HCT116 (cell line): ENCODE measurements at regions not wholly inside any gene's neighbourhood (a gene's known extent, or its start where the extent isn't known, plus 50 kb on each side); places are given as distances from the start of the nearest gene placed in this dataset.

ENCODE experiments used
- ATAC-seq: fragments of 200-7000 bp; cut with Tn5 transposase; 2 replicates; pipeline ENCODE4 v1.9.1; 2020; ENCODE audit warnings: mild to moderate bottlenecking, moderate library complexity
- BruUV-seq: library from RNA; stranded (reverse); fragments of 400-500 nt; replicated peaks from 2 replicates; lab custom pipeline; 2021; lab: Mats Ljungman, UMichigan
- CTCF ChIA-PET: fragments of 300-600 bp; sonication (Branson Sonifier 250); formaldehyde crosslinking; loops from one replicate; lab custom pipeline; 2021; ENCODE audit warnings: antibody characterized with exemption; lab: Charles Lee
- POLR2A ChIA-PET: fragments of 300-600, 350-600 bp; sonication (Branson Sonifier 250); formaldehyde crosslinking; loops from one replicate; lab custom pipeline; 2021; ENCODE audit warnings: antibody characterized with exemption; lab: Charles Lee
- RAD21 ChIA-PET, 2 experiments: fragments of 300-600 bp; sonication (Branson Sonifier 250); formaldehyde crosslinking; loops; one replicate each; lab custom pipeline; 2023; ENCODE audit warnings: low total read pairs in 2 of 2; ENCODE audit not compliant: uncharacterized antibody in 2 of 2, unreplicated experiment in 2 of 2, low non-redundant PET in 1 of 2; lab: Charles Lee
- DNase-seq: peaks from one replicate; pipeline ENCODE4 v3.0.0-alpha.2; 2010; ENCODE audit warnings: low read depth, low spot score
- H2AFZ ChIP-seq: fragments of 200-600 bp; shearing (Covaris generic), sonication (generic); 2 replicates; pipeline ENCODE4 v1.6.1; 2017; ENCODE audit warnings: low read depth, mixed run types, mixed read lengths, antibody characterized with exemption, low read length; ENCODE audit not compliant: poor library complexity, severe bottlenecking
- H3K27ac ChIP-seq: 2 replicates; pipeline ENCODE4 v1.5.1; 2012; ENCODE audit warnings: low read depth, low read length
- H3K27me3 ChIP-seq: fragments of 200-600 bp; sonication (generic); 2 replicates; pipeline ENCODE4 v1.6.1; 2016; ENCODE audit warnings: mixed run types, low read length, mixed read lengths; ENCODE audit not compliant: insufficient read depth
- H3K36me3 ChIP-seq, 2 experiments: fragments of 200-500 bp in 1 of 2; fragments of 200-600 bp in 1 of 2; sonication (Bioruptor generic) in 1 of 2; sonication (generic) in 1 of 2; 2 replicates each; pipeline versions ENCODE4 v1.5.1 to v1.6.1; 2014 to 2016; ENCODE audit warnings: low read length in 2 of 2, inconsistent platforms in 1 of 2, mixed read lengths in 1 of 2, mixed run types in 1 of 2; ENCODE audit not compliant: insufficient read depth in 2 of 2, control insufficient read depth in 1 of 2
- H3K4me1 ChIP-seq, 2 experiments: fragments of 200-600 bp in 1 of 2; sonication (generic) in 1 of 2; 2 replicates each; pipeline versions ENCODE4 v1.5.1 to v1.6.1; 2012 to 2017; ENCODE audit warnings: low read length in 2 of 2, inconsistent platforms in 1 of 2, mild to moderate bottlenecking in 1 of 2, mixed read lengths in 1 of 2, mixed run types in 1 of 2, moderate library complexity in 1 of 2; ENCODE audit not compliant: insufficient read depth in 2 of 2, control insufficient read depth in 1 of 2
- H3K4me2 ChIP-seq: fragments of 200-600 bp; sonication (generic); 2 replicates; pipeline ENCODE4 v1.6.1; 2017; ENCODE audit warnings: mixed run types, low read length, mixed read lengths
- H3K4me3 ChIP-seq, 2 experiments: fragments of 200-600 bp in 1 of 2; sonication (generic) in 1 of 2; replicated peaks in 1 of 2; 2 replicates each; pipeline ENCODE4 v1.5.1; 2011 to 2016; ENCODE audit warnings: low read length in 2 of 2, control low read depth in 1 of 2, low read depth in 1 of 2, mild to moderate bottlenecking in 1 of 2, mixed read lengths in 1 of 2, mixed run types in 1 of 2
- H3K79me2 ChIP-seq: fragments of 200-600 bp; sonication (generic); 2 replicates; pipeline ENCODE4 v1.6.1; 2017; ENCODE audit warnings: mild to moderate bottlenecking, mixed run types, low read length, moderate library complexity, mixed read lengths; ENCODE audit not compliant: insufficient read depth
- H3K9ac ChIP-seq: fragments of 200-600 bp; sonication (generic); 2 replicates; pipeline ENCODE4 v1.6.1; 2016; ENCODE audit warnings: low read length, mixed read lengths
- H3K9me2 ChIP-seq: fragments of 200-600 bp; sonication (generic), shearing (Covaris generic); 2 replicates; pipeline ENCODE4 v1.6.1; 2017; ENCODE audit warnings: mixed run types, mild to moderate bottlenecking, moderate library complexity; ENCODE audit not compliant: insufficient read depth
- H3K9me3 ChIP-seq, 2 experiments: fragments of 200-500 bp in 1 of 2; fragments of 200-600 bp in 1 of 2; sonication (Bioruptor generic) in 1 of 2; sonication (generic) in 1 of 2; 2 replicates each; pipeline ENCODE4 v1.6.1; 2014 to 2017; ENCODE audit warnings: low read length in 2 of 2, mixed read lengths in 2 of 2, inconsistent platforms in 1 of 2, low read depth in 1 of 2, mild to moderate bottlenecking in 1 of 2, mixed run types in 1 of 2, moderate library complexity in 1 of 2; ENCODE audit not compliant: control insufficient read depth in 1 of 2, insufficient read depth in 1 of 2
- H4K20me1 ChIP-seq: fragments of 200-600 bp; sonication (generic), shearing (Covaris generic); 2 replicates; pipeline ENCODE4 v1.6.1; 2017; ENCODE audit warnings: mixed run types, mild to moderate bottlenecking, moderate library complexity; ENCODE audit not compliant: insufficient read depth
- CBX3 ChIP-seq: IDR thresholded peaks from 2 replicates; pipeline ENCODE4 v1.6.1; 2012; ENCODE audit warnings: low read depth
- CEBPB ChIP-seq: IDR thresholded peaks from 2 replicates; pipeline ENCODE4 v1.6.1; 2012; ENCODE audit warnings: low read depth
- CTCF ChIP-seq, 3 experiments: fragments of 200-600 bp in 1 of 3; sonication (generic) in 1 of 3; IDR thresholded peaks in 2 of 3; conservative IDR thresholded peaks in 1 of 3; 2 replicates each; pipeline ENCODE4 v1.5.1; 2012 to 2017; ENCODE audit warnings: low read depth in 2 of 3, low read length in 2 of 3, antibody characterized with exemption in 1 of 3, borderline replicate concordance in 1 of 3, control low read depth in 1 of 3, mild to moderate bottlenecking in 1 of 3, mixed read lengths in 1 of 3, mixed run types in 1 of 3, moderate library complexity in 1 of 3; ENCODE audit not compliant: insufficient read depth in 1 of 3
- ELF1 ChIP-seq: IDR thresholded peaks from 2 replicates; pipeline ENCODE4 v1.6.1; 2012; ENCODE audit warnings: low read depth, borderline replicate concordance
- EZH2 ChIP-seq: fragments of 200-600 bp; sonication (generic); IDR thresholded peaks from 2 replicates; pipeline ENCODE4 v1.6.1; 2017; ENCODE audit warnings: antibody characterized with exemption, mixed run types
- JUND ChIP-seq: IDR thresholded peaks from 2 replicates; pipeline ENCODE4 v1.6.1; 2012
- POLR2A ChIP-seq: IDR thresholded peaks from 2 replicates; pipeline ENCODE4 v1.7.0; 2011; ENCODE audit warnings: borderline replicate concordance; ENCODE audit not compliant: insufficient read depth, insufficient read length; ENCODE audit errors: extremely low read depth
- SP1 ChIP-seq: IDR thresholded peaks from 2 replicates; pipeline ENCODE4 v1.6.1; 2012; ENCODE audit warnings: low read depth
- SRF ChIP-seq: IDR thresholded peaks from 2 replicates; pipeline ENCODE4 v1.6.1; 2012; ENCODE audit warnings: low read depth
- ZFX ChIP-seq: fragments of 450-650 bp; IDR thresholded peaks from 2 replicates; pipeline ENCODE4 v1.6.1; 2017
- ZNF274 ChIP-seq: fragments of 200-500 bp; sonication (Bioruptor generic); IDR thresholded peaks from 2 replicates; pipeline ENCODE4 v1.6.1; 2014; ENCODE audit warnings: mild to moderate bottlenecking, low read depth, low read length, inconsistent platforms
- intact Hi-C: fragments of 100-400 bp; cut with micrococcal nuclease; formaldehyde crosslinking; loops from 2 replicates; pipeline ENCODE4 v1.10.0; 2022
- TF ChIP-seq, protein P1 (sequence below): IDR thresholded peaks from 2 replicates; pipeline ENCODE4 v1.6.1; 2012; ENCODE audit warnings: low read depth
- TF ChIP-seq, protein P2 (sequence below): IDR thresholded peaks from 2 replicates; pipeline ENCODE4 v1.6.1; 2012
- TF ChIP-seq, protein P3 (sequence below): IDR thresholded peaks from 2 replicates; pipeline ENCODE4 v1.6.1; 2012

GRCh38 chr2:81858998-81859397, 1554.4 kb upstream of the LRRTM1 start:
- H3K9ac ChIP-seq: no peak overlapping the region
- BruUV-seq: no TSS peak
- H3K4me1 ChIP-seq: no peaks in the 10 kb centered on the region
- no peak overlapping the region for H3K4me3 ChIP-seq
- H3K36me3 ChIP-seq: no peaks in the 10 kb centered on the region
- no peak for ATAC-seq
- no peak overlapping the region for H2AFZ ChIP-seq
- no peaks in the 10 kb centered on the region for H3K79me2 ChIP-seq
- H3K27ac ChIP-seq: no peak overlapping the region
- ChIA-PET RAD21 (no interaction called here), POLR2A (no interaction called here), CTCF (no interaction called here)
- no peaks in the 10 kb centered on the region for H3K9me2 ChIP-seq
- H3K4me2 ChIP-seq: no peak overlapping the region
- DNase-seq: no peak
- TF ChIP-seq SP1 (no peak), CEBPB (no peak), POLR2A (no peak), CBX3 (no peak)
- TF ChIP-seq, protein P1, sequence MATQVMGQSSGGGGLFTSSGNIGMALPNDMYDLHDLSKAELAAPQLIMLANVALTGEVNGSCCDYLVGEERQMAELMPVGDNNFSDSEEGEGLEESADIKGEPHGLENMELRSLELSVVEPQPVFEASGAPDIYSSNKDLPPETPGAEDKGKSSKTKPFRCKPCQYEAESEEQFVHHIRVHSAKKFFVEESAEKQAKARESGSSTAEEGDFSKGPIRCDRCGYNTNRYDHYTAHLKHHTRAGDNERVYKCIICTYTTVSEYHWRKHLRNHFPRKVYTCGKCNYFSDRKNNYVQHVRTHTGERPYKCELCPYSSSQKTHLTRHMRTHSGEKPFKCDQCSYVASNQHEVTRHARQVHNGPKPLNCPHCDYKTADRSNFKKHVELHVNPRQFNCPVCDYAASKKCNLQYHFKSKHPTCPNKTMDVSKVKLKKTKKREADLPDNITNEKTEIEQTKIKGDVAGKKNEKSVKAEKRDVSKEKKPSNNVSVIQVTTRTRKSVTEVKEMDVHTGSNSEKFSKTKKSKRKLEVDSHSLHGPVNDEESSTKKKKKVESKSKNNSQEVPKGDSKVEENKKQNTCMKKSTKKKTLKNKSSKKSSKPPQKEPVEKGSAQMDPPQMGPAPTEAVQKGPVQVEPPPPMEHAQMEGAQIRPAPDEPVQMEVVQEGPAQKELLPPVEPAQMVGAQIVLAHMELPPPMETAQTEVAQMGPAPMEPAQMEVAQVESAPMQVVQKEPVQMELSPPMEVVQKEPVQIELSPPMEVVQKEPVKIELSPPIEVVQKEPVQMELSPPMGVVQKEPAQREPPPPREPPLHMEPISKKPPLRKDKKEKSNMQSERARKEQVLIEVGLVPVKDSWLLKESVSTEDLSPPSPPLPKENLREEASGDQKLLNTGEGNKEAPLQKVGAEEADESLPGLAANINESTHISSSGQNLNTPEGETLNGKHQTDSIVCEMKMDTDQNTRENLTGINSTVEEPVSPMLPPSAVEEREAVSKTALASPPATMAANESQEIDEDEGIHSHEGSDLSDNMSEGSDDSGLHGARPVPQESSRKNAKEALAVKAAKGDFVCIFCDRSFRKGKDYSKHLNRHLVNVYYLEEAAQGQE: no peak
- intact Hi-C loops: no loop called here
- no peaks in the 10 kb centered on the region for H4K20me1 ChIP-seq
- H3K9me3 ChIP-seq: no peaks in the 10 kb centered on the region
- H3K27me3 ChIP-seq: no peaks in the 10 kb centered on the region

DNA sequence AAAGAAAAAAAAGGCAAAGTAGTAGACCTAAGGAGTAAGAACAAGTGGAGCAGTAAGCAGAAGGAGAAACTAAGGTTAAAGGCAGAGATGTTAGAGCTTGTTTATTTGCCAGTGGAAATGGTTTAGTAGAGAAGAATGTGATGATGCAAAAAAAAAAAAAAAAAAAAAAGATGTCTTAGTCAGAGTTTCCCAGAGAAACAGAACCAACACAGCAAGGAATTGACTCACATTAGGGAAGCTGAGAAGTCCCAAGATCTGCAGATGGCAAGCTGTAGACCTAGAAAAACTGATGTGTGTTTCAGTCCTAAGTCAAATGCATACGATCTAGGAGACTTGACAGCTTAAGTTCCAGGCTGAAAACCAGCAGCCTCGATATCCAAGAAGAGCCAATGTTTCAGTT, 1548.8 kb upstream of the LRRTM1 start:
- DNase-seq (no peak), ATAC-seq (no peak)
- Histone ChIP-seq H3K36me3 (no peaks in the 10 kb centered on the region), H4K20me1 (no peaks in the 10 kb centered on the region), H3K4me2 (no peak overlapping the region), H3K4me3 (no peak overlapping the region), H3K27ac (no peak overlapping the region), H3K9ac (no peak overlapping the region), H3K27me3 (no peaks in the 10 kb centered on the region), H3K9me3 (no peaks in the 10 kb centered on the region), H3K4me1 (no peaks in the 10 kb centered on the region), H3K9me2 (no peaks in the 10 kb centered on the region), H2AFZ (no peak overlapping the region), H3K79me2 (no peaks in the 10 kb centered on the region)
- CTCF ChIA-PET: no interaction called here
- intact Hi-C loops: no loop called here
- BruUV-seq: no TSS peak
- RAD21 ChIA-PET: no interaction called here
- POLR2A ChIA-PET: no interaction called here
- no peak for TF ChIP-seq ELF1
- TF ChIP-seq EZH2: no peak
- no peak for TF ChIP-seq CTCF (IDR thresholded peaks at IDR 0.05 in 2 of 3, conservative IDR thresholded peaks at IDR 0.05 in 1 of 3; ENCODE audit: borderline replicate concordance in 1 of 3, insufficient read depth in 1 of 3, low read depth in 2 of 3, low read length in 2 of 3)
- TF ChIP-seq SRF: no peak
- no peak for TF ChIP-seq ZFX
- TF ChIP-seq JUND: no peak
- TF ChIP-seq, protein P2, sequence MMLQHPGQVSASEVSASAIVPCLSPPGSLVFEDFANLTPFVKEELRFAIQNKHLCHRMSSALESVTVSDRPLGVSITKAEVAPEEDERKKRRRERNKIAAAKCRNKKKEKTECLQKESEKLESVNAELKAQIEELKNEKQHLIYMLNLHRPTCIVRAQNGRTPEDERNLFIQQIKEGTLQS: no peak
- no peak for TF ChIP-seq ZNF274
- TF ChIP-seq, protein P3, sequence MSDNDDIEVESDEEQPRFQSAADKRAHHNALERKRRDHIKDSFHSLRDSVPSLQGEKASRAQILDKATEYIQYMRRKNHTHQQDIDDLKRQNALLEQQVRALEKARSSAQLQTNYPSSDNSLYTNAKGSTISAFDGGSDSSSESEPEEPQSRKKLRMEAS: no peak
- no peak for TF ChIP-seq CEBPB
